ENCODE measurements at regions not wholly inside any gene's neighbourhood (a gene's known extent, or its start where the extent isn't known, plus 50 kb on each side); places are given as distances from the start of the nearest gene placed in this dataset.

DNA sequence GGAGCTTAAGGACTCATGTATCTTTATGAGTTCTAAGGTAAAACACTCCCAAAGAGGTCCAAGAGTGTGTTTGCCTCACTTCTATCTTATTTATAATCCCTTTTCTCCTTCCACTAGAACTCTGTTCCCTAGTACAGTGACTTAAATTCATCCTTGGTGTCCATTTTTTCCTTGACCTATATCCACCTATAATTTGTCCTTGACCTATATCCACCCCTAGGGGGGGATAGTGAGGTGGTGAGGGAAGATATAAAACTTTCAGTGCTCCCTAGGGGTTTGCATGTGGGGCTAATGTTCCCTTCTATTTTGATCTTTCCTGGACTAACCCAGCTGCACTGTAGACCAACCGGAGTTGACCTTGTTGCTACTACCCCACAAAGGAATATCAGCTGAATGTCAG, 83.5 kb upstream of the GNAQ start:
- TF ChIP-seq, protein P1, sequence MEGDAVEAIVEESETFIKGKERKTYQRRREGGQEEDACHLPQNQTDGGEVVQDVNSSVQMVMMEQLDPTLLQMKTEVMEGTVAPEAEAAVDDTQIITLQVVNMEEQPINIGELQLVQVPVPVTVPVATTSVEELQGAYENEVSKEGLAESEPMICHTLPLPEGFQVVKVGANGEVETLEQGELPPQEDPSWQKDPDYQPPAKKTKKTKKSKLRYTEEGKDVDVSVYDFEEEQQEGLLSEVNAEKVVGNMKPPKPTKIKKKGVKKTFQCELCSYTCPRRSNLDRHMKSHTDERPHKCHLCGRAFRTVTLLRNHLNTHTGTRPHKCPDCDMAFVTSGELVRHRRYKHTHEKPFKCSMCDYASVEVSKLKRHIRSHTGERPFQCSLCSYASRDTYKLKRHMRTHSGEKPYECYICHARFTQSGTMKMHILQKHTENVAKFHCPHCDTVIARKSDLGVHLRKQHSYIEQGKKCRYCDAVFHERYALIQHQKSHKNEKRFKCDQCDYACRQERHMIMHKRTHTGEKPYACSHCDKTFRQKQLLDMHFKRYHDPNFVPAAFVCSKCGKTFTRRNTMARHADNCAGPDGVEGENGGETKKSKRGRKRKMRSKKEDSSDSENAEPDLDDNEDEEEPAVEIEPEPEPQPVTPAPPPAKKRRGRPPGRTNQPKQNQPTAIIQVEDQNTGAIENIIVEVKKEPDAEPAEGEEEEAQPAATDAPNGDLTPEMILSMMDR (conservative IDR thresholded peaks at IDR 0.05 in 1 of 2, IDR thresholded peaks at IDR 0.05 in 1 of 2; ENCODE audit: extremely low read depth in 1 of 2, insufficient read depth in 1 of 2, low read depth in 1 of 2, low read length in 2 of 2), result peak; percentile 34 to 36
- no peak for TF ChIP-seq EZH2 (IDR thresholded peaks at IDR 0.05; ENCODE audit: borderline replicate concordance, low read length)
